ENCODE measurements at regions not wholly inside any gene's neighbourhood (a gene's known extent, or its start where the extent isn't known, plus 50 kb on each side); places are given as distances from the start of the nearest gene placed in this dataset.

- H3K27me3 ChIP-seq (ENCODE audit: insufficient read depth, poor library complexity, severe bottlenecking) = no peaks in the 10 kb centered on the region
- no peak overlapping the region for H3K4me3 ChIP-seq (replicated peaks; ENCODE audit: insufficient read depth, low read length)
- no peak for DNase-seq (ENCODE audit: low read depth in 1 of 2, low spot score in 1 of 2)
- TF ChIP-seq CTCF (IDR thresholded peaks at IDR 0.05; ENCODE audit: insufficient read depth, low read length) (no peak), SPI1 (IDR thresholded peaks at IDR 0.05; ENCODE audit: borderline replicate concordance, low read depth) (no peak)
- no peak overlapping the region for H3K27ac ChIP-seq (replicated peaks)
These were observed 204.1 kb upstream of the SALL1 start for GRCh38 chr16:51355195-51355594.

DNA sequence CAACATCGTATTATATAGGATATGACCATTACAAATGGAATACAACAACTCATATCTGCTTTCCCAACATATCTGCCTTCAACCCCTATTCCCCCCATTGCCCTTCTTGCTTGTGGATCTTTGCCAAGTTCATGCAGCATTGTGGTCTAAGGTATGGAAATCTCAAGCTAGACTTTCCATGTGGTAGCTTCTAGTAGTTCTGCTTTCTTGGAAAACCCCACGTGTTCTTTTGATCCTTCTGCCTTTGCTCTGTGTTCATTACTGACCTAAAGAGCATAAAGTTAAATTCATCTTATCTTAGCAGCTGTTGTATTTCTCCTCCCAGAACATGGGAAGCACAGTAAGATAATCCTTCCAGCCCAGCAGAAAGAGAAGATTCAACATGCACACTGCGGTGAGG is 202.0 kb upstream of the SALL1 start:
- H3K27me3 ChIP-seq (ENCODE audit: insufficient read depth, poor library complexity, severe bottlenecking) = no peaks in the 10 kb centered on the region
- DNase-seq (ENCODE audit: low read depth in 1 of 2, low spot score in 1 of 2) = no peak
- no peak overlapping the region for H3K4me3 ChIP-seq (replicated peaks; ENCODE audit: insufficient read depth, low read length)
- TF ChIP-seq SPI1 (IDR thresholded peaks at IDR 0.05; ENCODE audit: borderline replicate concordance, low read depth) (no peak), GABPA (IDR thresholded peaks at IDR 0.05; ENCODE audit: low read depth) (no peak), POLR2AphosphoS5 (IDR thresholded peaks at IDR 0.05; ENCODE audit: low read depth) (no peak)
- TF ChIP-seq, protein P1, sequence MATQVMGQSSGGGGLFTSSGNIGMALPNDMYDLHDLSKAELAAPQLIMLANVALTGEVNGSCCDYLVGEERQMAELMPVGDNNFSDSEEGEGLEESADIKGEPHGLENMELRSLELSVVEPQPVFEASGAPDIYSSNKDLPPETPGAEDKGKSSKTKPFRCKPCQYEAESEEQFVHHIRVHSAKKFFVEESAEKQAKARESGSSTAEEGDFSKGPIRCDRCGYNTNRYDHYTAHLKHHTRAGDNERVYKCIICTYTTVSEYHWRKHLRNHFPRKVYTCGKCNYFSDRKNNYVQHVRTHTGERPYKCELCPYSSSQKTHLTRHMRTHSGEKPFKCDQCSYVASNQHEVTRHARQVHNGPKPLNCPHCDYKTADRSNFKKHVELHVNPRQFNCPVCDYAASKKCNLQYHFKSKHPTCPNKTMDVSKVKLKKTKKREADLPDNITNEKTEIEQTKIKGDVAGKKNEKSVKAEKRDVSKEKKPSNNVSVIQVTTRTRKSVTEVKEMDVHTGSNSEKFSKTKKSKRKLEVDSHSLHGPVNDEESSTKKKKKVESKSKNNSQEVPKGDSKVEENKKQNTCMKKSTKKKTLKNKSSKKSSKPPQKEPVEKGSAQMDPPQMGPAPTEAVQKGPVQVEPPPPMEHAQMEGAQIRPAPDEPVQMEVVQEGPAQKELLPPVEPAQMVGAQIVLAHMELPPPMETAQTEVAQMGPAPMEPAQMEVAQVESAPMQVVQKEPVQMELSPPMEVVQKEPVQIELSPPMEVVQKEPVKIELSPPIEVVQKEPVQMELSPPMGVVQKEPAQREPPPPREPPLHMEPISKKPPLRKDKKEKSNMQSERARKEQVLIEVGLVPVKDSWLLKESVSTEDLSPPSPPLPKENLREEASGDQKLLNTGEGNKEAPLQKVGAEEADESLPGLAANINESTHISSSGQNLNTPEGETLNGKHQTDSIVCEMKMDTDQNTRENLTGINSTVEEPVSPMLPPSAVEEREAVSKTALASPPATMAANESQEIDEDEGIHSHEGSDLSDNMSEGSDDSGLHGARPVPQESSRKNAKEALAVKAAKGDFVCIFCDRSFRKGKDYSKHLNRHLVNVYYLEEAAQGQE (IDR thresholded peaks at IDR 0.05; ENCODE audit: insufficient replicate concordance, low read depth) = no peak
- H3K27ac ChIP-seq (replicated peaks) = no peak overlapping the region

DNA sequence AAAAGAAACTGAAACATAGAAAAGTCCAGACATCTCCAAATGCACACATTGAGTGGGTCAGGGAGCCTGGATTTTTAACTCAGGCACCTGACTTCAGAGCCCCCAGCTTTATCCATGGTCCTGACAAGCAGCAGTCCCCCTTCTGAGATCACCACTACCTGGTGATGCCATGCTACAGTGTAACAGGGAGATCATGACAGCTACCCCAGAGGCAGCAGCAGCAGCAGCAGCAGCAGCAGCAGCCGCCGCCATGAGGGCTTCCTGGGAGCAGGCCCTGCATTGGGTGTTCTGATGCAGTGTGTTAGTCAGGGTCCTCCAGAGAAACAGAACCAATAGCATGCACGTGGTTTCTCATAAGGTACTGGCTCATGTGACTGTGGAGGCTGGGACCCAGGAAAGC is 198.6 kb upstream of the SALL1 start:
- Histone ChIP-seq H3K27ac (replicated peaks) (no peak overlapping the region), H3K27me3 (ENCODE audit: insufficient read depth, poor library complexity, severe bottlenecking) (no peaks in the 10 kb centered on the region), H3K4me3 (replicated peaks; ENCODE audit: insufficient read depth, low read length) (no peak overlapping the region)
- TF ChIP-seq, protein P1 (IDR thresholded peaks at IDR 0.05; ENCODE audit: insufficient replicate concordance, low read depth) = no peak
- TF ChIP-seq GABPA (IDR thresholded peaks at IDR 0.05; ENCODE audit: low read depth) (no peak), SPI1 (IDR thresholded peaks at IDR 0.05; ENCODE audit: borderline replicate concordance, low read depth) (no peak), CTCF (IDR thresholded peaks at IDR 0.05; ENCODE audit: insufficient read depth, low read length) (no peak), POLR2AphosphoS5 (IDR thresholded peaks at IDR 0.05; ENCODE audit: low read depth) (no peak)
- DNase-seq (ENCODE audit: low read depth in 1 of 2, low spot score in 1 of 2) = no peak

GRCh38 chr16:51343411-51343810 is 192.3 kb upstream of the SALL1 start:
- DNase-seq (ENCODE audit: low read depth in 1 of 2, low spot score in 1 of 2) = no peak
- H3K27ac ChIP-seq (replicated peaks) = no peak overlapping the region
- H3K27me3 ChIP-seq (ENCODE audit: insufficient read depth, poor library complexity, severe bottlenecking) = no peaks in the 10 kb centered on the region
- no peak for TF ChIP-seq GABPA (IDR thresholded peaks at IDR 0.05; ENCODE audit: low read depth)
- TF ChIP-seq CTCF (IDR thresholded peaks at IDR 0.05; ENCODE audit: insufficient read depth, low read length) = no peak
- TF ChIP-seq, protein P1 (IDR thresholded peaks at IDR 0.05; ENCODE audit: insufficient replicate concordance, low read depth) = no peak
- no peak for TF ChIP-seq POLR2AphosphoS5 (IDR thresholded peaks at IDR 0.05; ENCODE audit: low read depth)
- TF ChIP-seq SPI1 (IDR thresholded peaks at IDR 0.05; ENCODE audit: borderline replicate concordance, low read depth) = no peak
- no peak overlapping the region for H3K4me3 ChIP-seq (replicated peaks; ENCODE audit: insufficient read depth, low read length)

Measured in HL-60 (cell line).